Stomach smooth muscle (tissue), 2 donors: ENCODE measurements at regions not wholly inside any gene's neighbourhood (a gene's known extent, or its start where the extent isn't known, plus 50 kb on each side); places are given as distances from the start of the nearest gene placed in this dataset.

Source experiments
- H3K27ac ChIP-seq: one replicate; pipeline ENCODE4 v1.7.0; 2013; ENCODE audit warnings: mild to moderate bottlenecking, low read length, inconsistent platforms
- H3K27me3 ChIP-seq, 2 donors: one replicate each; pipeline ENCODE4 v1.7.0; 2013; ENCODE audit warnings: low read length in 2 of 2; ENCODE audit not compliant: insufficient read depth in 2 of 2, control insufficient read depth in 1 of 2
- H3K36me3 ChIP-seq, 2 donors: one replicate each; pipeline ENCODE4 v1.7.0; 2013; ENCODE audit warnings: low read length in 2 of 2; ENCODE audit not compliant: control insufficient read depth in 2 of 2, insufficient read depth in 2 of 2
- H3K4me1 ChIP-seq: one replicate; pipeline ENCODE4 v1.7.0; 2013; ENCODE audit warnings: low read length; ENCODE audit not compliant: control insufficient read depth, insufficient read depth
- H3K4me3 ChIP-seq, 2 donors: one replicate each; pipeline ENCODE4 v1.7.0; 2013; ENCODE audit warnings: low read length in 2 of 2
- H3K9ac ChIP-seq, 2 donors: one replicate each; pipeline ENCODE4 v1.7.0; 2013; ENCODE audit warnings: low read length in 2 of 2, mild to moderate bottlenecking in 1 of 2
- H3K9me3 ChIP-seq, 2 donors: one replicate each; pipeline ENCODE4 v1.7.0; 2013; ENCODE audit warnings: low read length in 2 of 2; ENCODE audit not compliant: control insufficient read depth in 2 of 2
- donor health status: healthy.
- donor health status: Pancreatic carcinoma.

GRCh38 chr10:62625484-62625883, 179.0 kb upstream of the ADO start:
- Histone ChIP-seq H3K9me3 (no peaks in the 10 kb centered on the region), H3K36me3 (no peaks in the 10 kb centered on the region), H3K9ac (no peak overlapping the region), H3K4me3 (no peak overlapping the region), H3K4me1 (no peaks in the 10 kb centered on the region), H3K27ac (no peak overlapping the region), H3K27me3 (no peaks in the 10 kb centered on the region)

DNA sequence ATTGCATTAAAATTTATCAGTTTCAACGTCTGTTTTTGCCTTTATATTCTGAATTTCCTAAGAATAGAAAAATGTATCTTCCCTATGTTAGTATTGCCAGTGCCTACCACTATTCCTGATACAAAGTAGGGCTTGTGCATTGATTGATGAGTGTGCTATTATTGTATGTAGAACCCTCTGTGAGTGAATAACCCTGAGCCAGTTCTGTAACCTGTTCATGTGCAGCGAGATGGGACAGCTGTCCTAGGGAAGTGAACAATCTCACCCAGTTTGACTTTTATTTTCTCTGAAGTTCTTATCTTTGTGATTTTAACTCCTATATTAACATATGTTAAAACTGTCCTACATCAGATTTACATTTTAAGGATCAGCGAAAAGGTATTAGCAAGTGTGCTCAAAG, 178.4 kb upstream of the ADO start:
- Histone ChIP-seq H3K9me3 (no peaks in the 10 kb centered on the region), H3K4me3 (no peak overlapping the region), H3K4me1 (no peaks in the 10 kb centered on the region), H3K27ac (no peak overlapping the region), H3K9ac (no peak overlapping the region), H3K36me3 (no peaks in the 10 kb centered on the region), H3K27me3 (no peaks in the 10 kb centered on the region)

DNA sequence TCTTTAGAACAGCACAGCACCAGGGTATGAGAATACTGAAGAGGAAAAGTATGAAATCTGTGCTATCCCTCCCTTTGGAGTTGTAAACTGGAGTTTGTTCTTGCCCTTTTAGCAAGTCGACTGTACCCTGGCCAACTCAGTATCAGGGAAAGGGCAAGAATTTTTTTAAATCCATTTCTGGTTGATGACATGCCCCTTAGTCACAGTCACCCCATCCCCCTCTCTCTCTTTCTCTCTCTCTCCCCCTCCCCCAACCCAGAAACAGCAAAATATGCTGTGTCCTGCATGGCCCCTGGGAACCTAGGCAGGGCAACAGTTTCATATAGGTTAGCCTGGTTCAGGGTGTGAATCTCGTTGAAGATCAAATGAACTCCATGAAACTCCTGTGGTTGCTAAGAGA, 177.7 kb upstream of the ADO start:
- no peak overlapping the region for H3K27ac ChIP-seq
- no peaks in the 10 kb centered on the region for H3K4me1 ChIP-seq
- no peaks in the 10 kb centered on the region for H3K9me3 ChIP-seq
- H3K4me3 ChIP-seq = no peak overlapping the region
- no peaks in the 10 kb centered on the region for H3K27me3 ChIP-seq
- H3K36me3 ChIP-seq = no peaks in the 10 kb centered on the region
- no peak overlapping the region for H3K9ac ChIP-seq

DNA sequence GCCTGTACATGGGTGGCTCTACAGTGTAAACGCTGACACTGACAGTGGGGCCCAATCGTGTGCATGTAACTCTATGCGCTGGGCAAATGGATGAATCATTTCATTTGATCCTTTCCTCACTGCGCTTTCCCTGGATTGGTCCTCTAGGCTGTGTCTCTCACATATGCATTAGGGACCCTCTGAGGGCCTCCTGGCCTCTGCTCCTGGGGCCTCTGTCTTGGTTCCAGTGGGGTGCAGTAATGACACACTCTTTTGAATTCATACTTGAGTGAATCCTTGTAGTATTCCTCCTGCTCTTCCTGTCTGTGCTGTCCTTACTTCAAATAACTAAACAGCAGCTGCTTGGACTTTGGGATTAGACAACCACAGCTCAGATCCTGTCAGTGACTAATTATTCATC, 176.5 kb upstream of the ADO start:
- Histone ChIP-seq H3K9me3 (no peaks in the 10 kb centered on the region), H3K27me3 (no peaks in the 10 kb centered on the region), H3K4me3 (no peak overlapping the region), H3K36me3 (no peaks in the 10 kb centered on the region), H3K9ac (no peak overlapping the region), H3K4me1 (no peaks in the 10 kb centered on the region), H3K27ac (no peak overlapping the region)

DNA sequence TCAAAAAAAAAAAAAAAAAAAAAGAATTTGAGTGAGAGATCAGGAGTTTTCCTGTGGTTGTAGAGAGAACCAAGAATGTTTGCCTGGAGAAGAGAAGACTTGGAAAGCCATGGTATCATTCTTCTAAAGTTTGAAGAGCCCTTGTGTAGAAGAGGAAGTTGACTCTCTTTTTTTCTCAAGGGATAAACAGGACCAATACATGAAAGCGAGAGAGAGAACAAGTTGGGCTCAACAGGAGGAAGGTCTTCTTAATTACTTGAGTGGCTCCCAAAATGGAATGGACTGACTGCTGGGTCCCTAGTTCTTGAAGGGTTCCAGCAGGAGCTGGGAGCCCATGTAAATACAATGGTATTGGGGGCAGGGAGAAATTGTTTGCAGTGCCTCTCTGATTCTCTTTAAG, 173.3 kb upstream of the ADO start:
- Histone ChIP-seq H3K9ac (no peak overlapping the region), H3K4me1 (no peaks in the 10 kb centered on the region), H3K9me3 (no peaks in the 10 kb centered on the region), H3K27ac (no peak overlapping the region), H3K4me3 (no peak overlapping the region), H3K36me3 (no peaks in the 10 kb centered on the region), H3K27me3 (no peaks in the 10 kb centered on the region)

- Histone ChIP-seq H3K36me3 (no peaks in the 10 kb centered on the region), H3K9ac (no peak overlapping the region), H3K9me3 (no peaks in the 10 kb centered on the region), H3K4me1 (no peaks in the 10 kb centered on the region), H3K27ac (no peak overlapping the region), H3K27me3 (no peaks in the 10 kb centered on the region), H3K4me3 (no peak overlapping the region)
Observed at GRCh38 chr10:62632071-62632809, 172.3 kb upstream of the ADO start.

- Histone ChIP-seq H3K27me3 (no peaks in the 10 kb centered on the region), H3K27ac (no peak overlapping the region), H3K9ac (no peak overlapping the region), H3K4me3 (no peak overlapping the region), H3K9me3 (no peaks in the 10 kb centered on the region), H3K4me1 (no peaks in the 10 kb centered on the region), H3K36me3 (no peaks in the 10 kb centered on the region)
Observed at GRCh38 chr10:62633976-62634375, 170.5 kb upstream of the ADO start.

GRCh38 chr10:62634576-62634975, 169.9 kb upstream of the ADO start:
- no peaks in the 10 kb centered on the region for H3K4me1 ChIP-seq

DNA sequence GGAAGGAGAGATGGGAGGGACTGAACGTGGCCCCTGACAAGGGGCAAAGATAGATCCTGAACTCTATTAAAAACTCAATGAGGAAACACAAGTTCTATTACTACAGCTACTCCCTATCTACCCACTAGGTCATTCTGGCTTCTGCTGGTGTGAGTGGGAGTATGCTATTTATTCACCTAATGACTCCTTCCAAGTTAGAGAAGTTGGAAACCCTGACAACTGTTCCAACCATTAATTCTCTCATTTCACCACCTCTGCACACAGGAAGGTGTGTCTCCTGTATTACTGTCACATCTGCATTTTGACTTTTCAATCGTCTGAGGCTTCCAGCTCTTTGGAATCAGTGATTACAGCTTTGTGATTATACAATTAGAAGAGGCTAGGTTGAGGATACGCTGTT, 169.4 kb upstream of the ADO start:
- no peaks in the 10 kb centered on the region for H3K36me3 ChIP-seq
- H3K9me3 ChIP-seq = no peaks in the 10 kb centered on the region
- no peak overlapping the region for H3K4me3 ChIP-seq
- no peak overlapping the region for H3K27ac ChIP-seq
- H3K9ac ChIP-seq = no peak overlapping the region
- H3K4me1 ChIP-seq = no peaks in the 10 kb centered on the region
- no peaks in the 10 kb centered on the region for H3K27me3 ChIP-seq

More at GRCh38 chr10:62634576-62634975, 169.9 kb upstream of the ADO start:
- Histone ChIP-seq H3K9me3 (no peaks in the 10 kb centered on the region), H3K27me3 (no peaks in the 10 kb centered on the region), H3K4me3 (no peak overlapping the region), H3K27ac (no peak overlapping the region), H3K9ac (no peak overlapping the region), H3K36me3 (no peaks in the 10 kb centered on the region)

DNA sequence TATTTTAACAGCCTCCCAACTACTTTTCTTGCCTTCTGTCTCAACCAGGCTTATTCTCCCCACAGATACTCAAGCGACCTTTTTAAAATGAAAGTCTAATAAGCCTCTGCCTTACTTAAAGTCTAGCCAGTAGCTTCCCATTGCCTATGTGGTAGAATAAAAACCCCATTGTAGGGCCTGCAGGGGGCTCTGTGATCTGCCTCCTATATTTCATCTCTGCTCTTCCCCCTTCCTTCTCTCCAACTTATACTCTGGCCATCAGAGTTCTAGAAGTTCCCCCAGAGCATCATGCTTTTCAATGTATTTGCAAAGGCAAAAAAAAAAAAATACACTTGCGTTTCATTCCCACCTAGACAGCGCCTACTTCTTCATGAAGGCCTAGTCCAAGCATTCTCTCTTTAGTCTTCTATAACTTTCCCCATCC, 167.7 kb upstream of the ADO start:
- Histone ChIP-seq H3K9me3 (no peaks in the 10 kb centered on the region), H3K36me3 (no peaks in the 10 kb centered on the region), H3K27me3 (no peaks in the 10 kb centered on the region), H3K27ac (no peak overlapping the region), H3K9ac (no peak overlapping the region), H3K4me1 (no peaks in the 10 kb centered on the region), H3K4me3 (peak overlapping the region in 1 of 2 donors; percentile 44)

GRCh38 chr10:62637249-62638061, 167.1 kb upstream of the ADO start:
- Histone ChIP-seq H3K4me1 (no peaks in the 10 kb centered on the region), H3K36me3 (no peaks in the 10 kb centered on the region), H3K4me3 (peak overlapping the region in 1 of 2 donors; percentile 44), H3K27me3 (no peaks in the 10 kb centered on the region), H3K27ac (no peak overlapping the region), H3K9me3 (no peaks in the 10 kb centered on the region), H3K9ac (no peak overlapping the region)
